SH-SY5Y (cell line): ENCODE measurements at regions not wholly inside any gene's neighbourhood (a gene's known extent, or its start where the extent isn't known, plus 50 kb on each side); places are given as distances from the start of the nearest gene placed in this dataset.

Experiments
- GATA2 ChIP-seq: IDR thresholded peaks from 2 replicates; pipeline ENCODE4 v1.6.1; 2011; ENCODE audit warnings: mild to moderate bottlenecking, low read depth, low read length
- GATA3 ChIP-seq: IDR thresholded peaks from 2 replicates; pipeline ENCODE4 v1.6.1; 2011; ENCODE audit warnings: low read depth, mild to moderate bottlenecking, low read length, moderate library complexity

- TF ChIP-seq GATA2 (no peak), GATA3 (no peak)
Measured at GRCh38 chr1:56098946-56099345, 480.4 kb downstream of the PLPP3 start.
